Calu3 (cell line): ENCODE measurements at regions not wholly inside any gene's neighbourhood (a gene's known extent, or its start where the extent isn't known, plus 50 kb on each side); places are given as distances from the start of the nearest gene placed in this dataset.

ENCODE experiments used
- BruUV-seq: library from RNA; stranded (reverse); fragments of 400-500 nt; replicated peaks from 2 replicates; lab custom pipeline; 2021; lab: Mats Ljungman, UMichigan
- CTCF ChIA-PET: fragments of 300-600 bp; sonication (Branson Sonifier 250); formaldehyde crosslinking; loops from one replicate; lab custom pipeline; 2022; ENCODE audit warnings: antibody characterized with exemption; lab: Charles Lee
- DNase-seq: peaks from one replicate; pipeline ENCODE4 v3.0.0; 2022
- H3K27ac Mint-ChIP-seq: one replicate; pipeline ENCODE4 v1.8.0; 2022; ENCODE audit warnings: mixed read lengths; ENCODE audit not compliant: unreplicated experiment
- H3K27me3 Mint-ChIP-seq: one replicate; pipeline ENCODE4 v1.8.0; 2022; ENCODE audit warnings: mixed read lengths; ENCODE audit not compliant: unreplicated experiment
- H3K36me3 Mint-ChIP-seq: one replicate; pipeline ENCODE4 v1.8.0; 2022; ENCODE audit warnings: mild to moderate bottlenecking, moderate library complexity, mixed read lengths; ENCODE audit not compliant: insufficient read depth, unreplicated experiment
- H3K4me1 Mint-ChIP-seq: one replicate; pipeline ENCODE4 v1.8.0; 2022; ENCODE audit warnings: mild to moderate bottlenecking, low read depth, mixed read lengths; ENCODE audit not compliant: unreplicated experiment
- H3K4me3 Mint-ChIP-seq: one replicate; pipeline ENCODE4 v1.8.0; 2022; ENCODE audit warnings: mild to moderate bottlenecking, low read depth, moderate library complexity, mixed read lengths; ENCODE audit not compliant: unreplicated experiment
- H3K9me3 Mint-ChIP-seq: one replicate; pipeline ENCODE4 v1.8.0; 2022; ENCODE audit warnings: low read depth, mixed read lengths; ENCODE audit not compliant: unreplicated experiment
- CTCF ChIP-seq: fragments of 200-600 bp; IDR thresholded peaks from one replicate; pipeline ENCODE4 v1.8.0; 2022; ENCODE audit warnings: antibody characterized with exemption; ENCODE audit not compliant: unreplicated experiment
- intact Hi-C: fragments of 100-400 bp; cut with micrococcal nuclease; formaldehyde crosslinking; loops from one replicate; pipeline ENCODE4 v1.10.0; 2022; ENCODE audit not compliant: unreplicated experiment

DNA sequence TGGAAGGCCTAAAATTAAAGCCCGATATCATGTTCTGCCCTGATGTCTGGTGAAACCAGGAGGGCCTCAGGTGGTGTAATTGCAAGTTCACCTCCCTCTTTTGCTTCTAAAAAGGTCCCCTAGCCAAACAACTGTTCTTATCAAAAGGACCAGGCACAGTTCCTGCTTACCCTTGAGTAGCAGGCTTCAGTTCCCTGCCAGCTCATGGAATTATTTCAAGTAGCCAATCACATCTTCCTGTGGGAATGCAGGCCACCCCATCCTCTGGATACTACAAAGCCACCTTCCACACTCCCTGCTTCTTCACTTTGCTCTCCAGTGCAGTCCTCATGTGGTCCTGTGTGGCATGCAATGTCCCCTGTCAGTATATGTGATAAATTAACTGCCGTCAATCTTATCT is 97.7 kb upstream of the GALNT17 start:
- H3K4me3 Mint-ChIP-seq = no peak overlapping the region
- H3K27me3 Mint-ChIP-seq = no peaks in the 10 kb centered on the region
- TF ChIP-seq CTCF = no peak
- no peak for DNase-seq
- CTCF ChIA-PET = no interaction called here
- H3K36me3 Mint-ChIP-seq = no peaks in the 10 kb centered on the region
- no peak overlapping the region for H3K27ac Mint-ChIP-seq
- intact Hi-C loops = no loop called here
- no TSS peak for BruUV-seq
- peaks cover 18% of the 10 kb centered on the region for H3K9me3 Mint-ChIP-seq
- no peaks in the 10 kb centered on the region for H3K4me1 Mint-ChIP-seq

- H3K27ac Mint-ChIP-seq = no peak overlapping the region
- peaks cover 5% of the 10 kb centered on the region for H3K36me3 Mint-ChIP-seq
- H3K4me3 Mint-ChIP-seq = no peak overlapping the region
- no TSS peak for BruUV-seq
- DNase-seq = no peak
- H3K27me3 Mint-ChIP-seq = no peaks in the 10 kb centered on the region
- no peaks in the 10 kb centered on the region for H3K4me1 Mint-ChIP-seq
- peaks cover 12% of the 10 kb centered on the region for H3K9me3 Mint-ChIP-seq
- intact Hi-C loops = no loop called here
- TF ChIP-seq CTCF = no peak
- CTCF ChIA-PET = no interaction called here
These were observed 89.4 kb upstream of the GALNT17 start for GRCh38 chr7:71042591-71042990.

- peaks cover 5% of the 10 kb centered on the region for H3K9me3 Mint-ChIP-seq
- no peak overlapping the region for H3K4me3 Mint-ChIP-seq
- no peak overlapping the region for H3K27ac Mint-ChIP-seq
- no peaks in the 10 kb centered on the region for H3K36me3 Mint-ChIP-seq
- intact Hi-C loops = no loop called here
- CTCF ChIA-PET = interaction anchor here (0.9 kb wide), 1 partner anchor 645 kb away, joined by 3 read pairs; no protein-coding TSS in a partner anchor
- no TSS peak for BruUV-seq
- H3K27me3 Mint-ChIP-seq = no peaks in the 10 kb centered on the region
- TF ChIP-seq CTCF = no peak
- no peaks in the 10 kb centered on the region for H3K4me1 Mint-ChIP-seq
- no peak for DNase-seq
These were observed 81.5 kb upstream of the GALNT17 start for GRCh38 chr7:71050492-71050891.

DNA sequence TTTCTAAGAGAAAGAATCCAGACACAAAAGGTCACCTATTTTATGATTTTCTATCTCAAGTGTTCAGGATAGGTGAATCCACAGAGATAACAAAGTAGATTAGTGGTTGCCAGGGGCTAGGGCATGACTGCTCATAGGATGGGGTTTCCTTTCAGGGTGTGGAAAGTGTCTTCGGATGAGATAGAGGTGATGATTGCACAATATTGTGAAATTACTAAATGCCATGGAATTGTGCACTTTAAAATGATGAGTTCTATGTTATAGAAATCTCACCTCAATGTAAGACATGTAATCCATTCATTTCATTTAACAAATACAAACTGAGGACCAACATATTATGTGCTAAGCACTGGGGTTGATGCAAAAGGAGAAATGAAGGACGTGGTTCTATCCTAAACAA is 76.4 kb upstream of the GALNT17 start:
- no peak for TF ChIP-seq CTCF
- Mint-ChIP-seq H3K27me3 (no peaks in the 10 kb centered on the region), H3K4me3 (no peak overlapping the region), H3K27ac (no peak overlapping the region), H3K4me1 (no peaks in the 10 kb centered on the region), H3K36me3 (no peaks in the 10 kb centered on the region), H3K9me3 (peaks cover under 1% of the 10 kb centered on the region)
- CTCF ChIA-PET = no interaction called here
- intact Hi-C loops = no loop called here
- no TSS peak for BruUV-seq
- no peak for DNase-seq
